ENCODE measurements at regions not wholly inside any gene's neighbourhood (a gene's known extent, or its start where the extent isn't known, plus 50 kb on each side); places are given as distances from the start of the nearest gene placed in this dataset.

DNA sequence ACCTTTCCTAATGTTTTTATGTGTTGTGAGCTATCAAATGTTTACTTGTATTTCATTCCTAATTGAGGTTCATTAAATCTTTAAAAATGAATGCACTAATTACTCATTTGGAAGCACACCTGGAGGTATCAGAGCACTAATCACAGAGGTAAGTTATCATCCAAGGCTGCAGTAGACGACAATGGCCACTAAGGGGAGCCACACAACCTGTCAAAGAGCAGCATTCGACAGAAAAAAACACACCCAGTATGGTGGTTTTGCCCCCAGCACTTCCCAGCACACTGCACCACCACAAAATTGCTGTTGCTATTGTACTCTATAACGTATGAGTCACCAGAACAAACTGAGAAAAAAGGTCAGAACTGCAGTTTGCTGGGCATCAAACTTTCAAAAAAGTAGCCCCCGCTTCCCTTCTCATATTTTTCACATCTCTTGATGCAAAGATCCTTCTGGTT is 205.9 kb upstream of the IGF1R start:
- Histone ChIP-seq H3K27me3 (replicated peaks; ENCODE audit: control insufficient read depth, insufficient read depth, low read length) (peaks cover 42% of the 10 kb centered on the region), H3K36me3 (ENCODE audit: control insufficient read depth, insufficient read depth, low read length, severe bottlenecking) (no peaks in the 10 kb centered on the region), H3K4me3 (ENCODE audit: low read length) (no peak overlapping the region), H3K4me1 (ENCODE audit: control insufficient read depth, insufficient read depth, low read length) (peaks cover 11% of the 10 kb centered on the region), H3K9ac (ENCODE audit: low read length) (no peak overlapping the region), H3K9me3 (ENCODE audit: control insufficient read depth, low read length) (no peaks in the 10 kb centered on the region)
- peak; percentile 91 for DNase-seq (ENCODE audit: low read depth)

DNA sequence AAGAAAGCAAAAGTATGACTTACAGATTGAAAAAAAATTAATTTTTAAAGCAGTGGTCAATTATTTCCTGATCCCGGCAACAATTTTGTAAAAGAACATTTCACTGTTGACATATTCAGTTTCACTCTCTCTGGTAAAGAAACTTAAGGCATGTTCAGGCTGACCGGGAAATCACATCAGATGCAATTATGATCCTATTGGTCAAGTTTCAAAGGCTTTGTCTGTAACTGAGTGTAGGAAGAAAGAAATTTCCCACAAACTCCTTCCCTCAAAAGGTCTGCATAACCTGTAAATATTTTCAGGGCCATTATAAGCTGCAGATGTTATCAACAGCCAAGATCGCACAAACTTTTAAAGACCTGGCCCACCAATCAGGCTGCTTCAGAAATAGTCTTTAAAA is 205.4 kb upstream of the IGF1R start:
- Histone ChIP-seq H3K36me3 (ENCODE audit: control insufficient read depth, insufficient read depth, low read length, severe bottlenecking) (no peaks in the 10 kb centered on the region), H3K27me3 (replicated peaks; ENCODE audit: control insufficient read depth, insufficient read depth, low read length) (peaks cover 37% of the 10 kb centered on the region), H3K9ac (ENCODE audit: low read length) (no peak overlapping the region), H3K4me1 (ENCODE audit: control insufficient read depth, insufficient read depth, low read length) (peaks cover 11% of the 10 kb centered on the region), H3K9me3 (ENCODE audit: control insufficient read depth, low read length) (peaks cover 1% of the 10 kb centered on the region), H3K4me3 (ENCODE audit: low read length) (no peak overlapping the region)
- DNase-seq (ENCODE audit: low read depth), result peak; percentile 51

DNA sequence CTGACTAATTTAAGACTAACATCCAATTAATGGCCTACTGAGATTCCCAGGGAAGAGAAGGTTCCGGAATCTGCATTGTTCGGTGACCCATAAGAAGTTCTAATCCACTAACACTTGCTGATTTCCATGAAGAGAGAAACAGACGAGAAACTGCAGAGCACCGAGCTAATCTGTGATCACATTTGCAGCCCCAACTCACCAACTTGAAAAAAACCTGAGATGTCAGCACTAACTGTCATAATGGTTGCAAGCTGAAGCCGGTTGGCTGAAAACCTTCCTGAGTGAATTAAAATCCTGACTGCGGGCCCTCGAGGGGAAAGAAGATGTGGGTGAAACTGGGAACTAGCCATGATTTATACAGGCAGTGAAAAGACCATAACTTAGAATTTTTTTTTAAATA is 204.8 kb upstream of the IGF1R start:
- H3K9me3 ChIP-seq (ENCODE audit: control insufficient read depth, low read length), result peaks cover 7% of the 10 kb centered on the region
- H3K4me3 ChIP-seq (ENCODE audit: low read length), result no peak overlapping the region
- no peaks in the 10 kb centered on the region for H3K36me3 ChIP-seq (ENCODE audit: control insufficient read depth, insufficient read depth, low read length, severe bottlenecking)
- peaks cover 36% of the 10 kb centered on the region for H3K27me3 ChIP-seq (replicated peaks; ENCODE audit: control insufficient read depth, insufficient read depth, low read length)
- peaks cover 11% of the 10 kb centered on the region for H3K4me1 ChIP-seq (ENCODE audit: control insufficient read depth, insufficient read depth, low read length)
- H3K9ac ChIP-seq (ENCODE audit: low read length), result no peak overlapping the region
- no peak for DNase-seq (ENCODE audit: low read depth)

- peaks cover 13% of the 10 kb centered on the region for H3K9me3 ChIP-seq (ENCODE audit: control insufficient read depth, low read length)
- H3K4me1 ChIP-seq (ENCODE audit: control insufficient read depth, insufficient read depth, low read length), result peaks cover 11% of the 10 kb centered on the region
- no peak overlapping the region for H3K9ac ChIP-seq (ENCODE audit: low read length)
- H3K36me3 ChIP-seq (ENCODE audit: control insufficient read depth, insufficient read depth, low read length, severe bottlenecking), result no peaks in the 10 kb centered on the region
- peaks cover 34% of the 10 kb centered on the region for H3K27me3 ChIP-seq (replicated peaks; ENCODE audit: control insufficient read depth, insufficient read depth, low read length)
- no peak for DNase-seq (ENCODE audit: low read depth)
- no peak overlapping the region for H3K4me3 ChIP-seq (ENCODE audit: low read length)
Measured at GRCh38 chr15:98444138-98444537, 204.2 kb upstream of the IGF1R start.

DNA sequence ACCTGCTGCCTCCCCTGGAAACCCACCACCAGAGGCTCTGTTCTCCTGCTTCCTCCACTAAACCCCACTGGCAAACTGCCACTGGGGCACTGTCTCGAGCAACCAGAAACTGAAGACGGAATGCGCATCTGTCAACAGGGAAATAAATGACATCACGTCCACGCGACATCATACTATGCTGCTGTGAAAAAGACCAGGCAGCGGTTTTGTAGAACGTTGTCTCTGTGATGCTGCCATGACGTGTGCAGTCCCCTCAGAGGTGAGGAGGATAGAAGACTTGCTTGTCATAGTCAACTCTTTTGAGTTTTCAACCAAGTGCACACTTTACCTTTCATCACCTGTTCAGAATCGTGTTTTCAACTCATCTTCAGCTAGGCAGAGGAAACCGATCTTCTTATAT is 203.0 kb upstream of the IGF1R start:
- Histone ChIP-seq H3K4me1 (ENCODE audit: control insufficient read depth, insufficient read depth, low read length) (peaks cover 11% of the 10 kb centered on the region), H3K27me3 (replicated peaks; ENCODE audit: control insufficient read depth, insufficient read depth, low read length) (peaks cover 29% of the 10 kb centered on the region), H3K9ac (ENCODE audit: low read length) (no peak overlapping the region), H3K9me3 (ENCODE audit: control insufficient read depth, low read length) (peaks cover 13% of the 10 kb centered on the region), H3K4me3 (ENCODE audit: low read length) (no peak overlapping the region), H3K36me3 (ENCODE audit: control insufficient read depth, insufficient read depth, low read length, severe bottlenecking) (no peaks in the 10 kb centered on the region)
- no peak for DNase-seq (ENCODE audit: low read depth)

DNA sequence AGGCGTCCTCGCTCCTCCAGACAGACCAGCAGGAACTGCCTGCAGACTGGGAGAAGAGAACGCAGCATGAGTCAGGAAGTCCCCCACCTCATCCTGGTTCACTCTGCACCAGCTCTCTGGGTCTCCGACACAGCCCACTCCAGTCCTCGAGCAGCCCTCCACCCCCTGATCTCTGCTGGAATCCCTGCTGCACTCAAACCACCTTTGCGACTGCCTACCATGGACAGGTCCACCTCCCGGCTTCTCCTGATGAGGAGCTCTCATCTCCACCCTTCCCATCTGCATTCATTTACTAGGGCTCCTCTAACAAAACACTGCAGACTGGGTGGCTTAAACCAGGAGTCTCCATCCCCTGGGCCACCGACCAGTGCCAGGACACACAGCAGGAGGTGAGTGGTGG is 202.3 kb upstream of the IGF1R start:
- H3K27me3 ChIP-seq (replicated peaks; ENCODE audit: control insufficient read depth, insufficient read depth, low read length), result peaks cover 31% of the 10 kb centered on the region
- no peaks in the 10 kb centered on the region for H3K36me3 ChIP-seq (ENCODE audit: control insufficient read depth, insufficient read depth, low read length, severe bottlenecking)
- no peak overlapping the region for H3K4me3 ChIP-seq (ENCODE audit: low read length)
- peaks cover 11% of the 10 kb centered on the region for H3K4me1 ChIP-seq (ENCODE audit: control insufficient read depth, insufficient read depth, low read length)
- DNase-seq (ENCODE audit: low read depth), result no peak
- peaks cover 13% of the 10 kb centered on the region for H3K9me3 ChIP-seq (ENCODE audit: control insufficient read depth, low read length)
- H3K9ac ChIP-seq (ENCODE audit: low read length), result no peak overlapping the region

DNA sequence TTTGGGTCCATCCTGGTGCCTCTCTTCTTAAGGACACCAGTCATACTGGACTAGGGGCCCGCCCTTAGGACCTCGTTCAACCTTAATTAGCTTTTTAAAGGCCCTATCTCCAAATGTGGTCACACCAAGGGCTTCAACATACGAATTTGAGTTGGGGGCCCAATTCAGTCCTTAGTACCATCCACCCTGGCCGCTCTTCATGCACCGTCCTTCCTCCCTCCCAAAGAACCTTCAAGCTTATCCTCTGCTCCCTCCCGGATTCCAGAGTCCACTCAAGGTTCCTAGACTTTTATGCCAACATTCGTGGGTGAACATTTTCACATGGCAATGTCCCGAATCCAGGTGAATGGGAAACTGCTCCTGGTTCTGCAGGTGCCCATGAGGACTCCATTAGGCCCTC is 201.3 kb upstream of the IGF1R start:
- DNase-seq (ENCODE audit: low read depth), result no peak
- Histone ChIP-seq H3K9me3 (ENCODE audit: control insufficient read depth, low read length) (peaks cover 13% of the 10 kb centered on the region), H3K9ac (ENCODE audit: low read length) (no peak overlapping the region), H3K4me1 (ENCODE audit: control insufficient read depth, insufficient read depth, low read length) (peaks cover 11% of the 10 kb centered on the region), H3K27me3 (replicated peaks; ENCODE audit: control insufficient read depth, insufficient read depth, low read length) (peaks cover 31% of the 10 kb centered on the region), H3K4me3 (ENCODE audit: low read length) (no peak overlapping the region), H3K36me3 (ENCODE audit: control insufficient read depth, insufficient read depth, low read length, severe bottlenecking) (no peaks in the 10 kb centered on the region)

GRCh38 chr15:98451236-98451635 is 197.1 kb upstream of the IGF1R start:
- no peak for DNase-seq (ENCODE audit: low read depth)
- Histone ChIP-seq H3K27me3 (replicated peaks; ENCODE audit: control insufficient read depth, insufficient read depth, low read length) (peaks cover 10% of the 10 kb centered on the region), H3K4me3 (ENCODE audit: low read length) (no peak overlapping the region), H3K36me3 (ENCODE audit: control insufficient read depth, insufficient read depth, low read length, severe bottlenecking) (no peaks in the 10 kb centered on the region), H3K9ac (ENCODE audit: low read length) (no peak overlapping the region), H3K4me1 (ENCODE audit: control insufficient read depth, insufficient read depth, low read length) (no peaks in the 10 kb centered on the region), H3K9me3 (ENCODE audit: control insufficient read depth, low read length) (peaks cover 13% of the 10 kb centered on the region)

GRCh38 chr15:98452238-98452637 is 196.1 kb upstream of the IGF1R start:
- H3K4me3 ChIP-seq (ENCODE audit: low read length), result no peak overlapping the region
- peaks cover 9% of the 10 kb centered on the region for H3K27me3 ChIP-seq (replicated peaks; ENCODE audit: control insufficient read depth, insufficient read depth, low read length)
- H3K36me3 ChIP-seq (ENCODE audit: control insufficient read depth, insufficient read depth, low read length, severe bottlenecking), result no peaks in the 10 kb centered on the region
- DNase-seq (ENCODE audit: low read depth), result no peak
- no peak overlapping the region for H3K9ac ChIP-seq (ENCODE audit: low read length)
- peaks cover 13% of the 10 kb centered on the region for H3K9me3 ChIP-seq (ENCODE audit: control insufficient read depth, low read length)
- H3K4me1 ChIP-seq (ENCODE audit: control insufficient read depth, insufficient read depth, low read length), result no peaks in the 10 kb centered on the region

DNA sequence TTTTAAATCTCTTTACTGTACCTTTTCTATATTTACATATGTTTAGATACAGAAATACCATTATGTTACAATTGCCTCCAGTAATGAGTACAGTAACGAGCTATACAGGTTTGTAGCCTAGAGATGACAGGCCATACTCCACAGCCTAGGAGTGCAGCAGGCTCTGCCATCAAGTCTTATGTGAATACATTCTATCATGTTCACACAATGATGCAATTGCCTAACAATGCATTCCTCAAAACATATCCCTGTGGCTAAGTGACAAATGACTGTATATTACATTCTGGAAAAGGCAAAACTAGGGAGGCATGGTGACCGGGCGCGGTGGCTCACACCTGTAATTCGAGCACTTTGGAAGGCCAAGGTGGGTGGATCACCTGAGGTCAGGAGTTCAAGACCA is 192.4 kb upstream of the IGF1R start:
- peak; percentile 11 for DNase-seq (ENCODE audit: low read depth)
- Histone ChIP-seq H3K9me3 (ENCODE audit: control insufficient read depth, low read length) (no peaks in the 10 kb centered on the region), H3K36me3 (ENCODE audit: control insufficient read depth, insufficient read depth, low read length, severe bottlenecking) (no peaks in the 10 kb centered on the region), H3K4me3 (ENCODE audit: low read length) (no peak overlapping the region), H3K27me3 (replicated peaks; ENCODE audit: control insufficient read depth, insufficient read depth, low read length) (no peaks in the 10 kb centered on the region), H3K9ac (ENCODE audit: low read length) (no peak overlapping the region), H3K4me1 (ENCODE audit: control insufficient read depth, insufficient read depth, low read length) (no peaks in the 10 kb centered on the region)

GRCh38 chr15:98476559-98476958 is 171.8 kb upstream of the IGF1R start:
- Histone ChIP-seq H3K9ac (ENCODE audit: low read length) (no peak overlapping the region), H3K27me3 (replicated peaks; ENCODE audit: control insufficient read depth, insufficient read depth, low read length) (no peaks in the 10 kb centered on the region), H3K36me3 (ENCODE audit: control insufficient read depth, insufficient read depth, low read length, severe bottlenecking) (no peaks in the 10 kb centered on the region), H3K9me3 (ENCODE audit: control insufficient read depth, low read length) (peaks cover 31% of the 10 kb centered on the region), H3K4me3 (ENCODE audit: low read length) (no peak overlapping the region), H3K4me1 (ENCODE audit: control insufficient read depth, insufficient read depth, low read length) (no peaks in the 10 kb centered on the region)
- DNase-seq (ENCODE audit: low read depth), result no peak

DNA sequence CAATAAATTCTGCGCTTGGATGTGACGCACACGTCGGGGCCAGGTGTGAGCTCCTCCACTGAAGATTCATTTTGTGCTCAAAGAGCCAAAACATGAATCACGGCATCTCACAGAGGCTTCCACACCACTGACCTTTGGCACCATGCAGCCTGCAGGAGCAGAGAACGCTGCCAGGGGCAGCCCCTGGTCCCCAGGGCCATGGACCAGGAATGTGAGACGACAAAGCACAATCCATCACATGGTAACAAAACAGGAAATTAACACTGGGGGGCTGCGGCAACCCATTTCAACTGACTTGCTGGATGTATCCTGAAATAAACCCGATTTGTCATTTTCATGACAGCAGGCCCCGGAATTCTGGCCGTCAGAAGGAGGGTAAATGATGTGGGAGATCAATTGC is 167.5 kb upstream of the IGF1R start:
- Histone ChIP-seq H3K9me3 (ENCODE audit: control insufficient read depth, low read length) (peaks cover 50% of the 10 kb centered on the region), H3K36me3 (ENCODE audit: control insufficient read depth, insufficient read depth, low read length, severe bottlenecking) (no peaks in the 10 kb centered on the region), H3K4me1 (ENCODE audit: control insufficient read depth, insufficient read depth, low read length) (no peaks in the 10 kb centered on the region), H3K4me3 (ENCODE audit: low read length) (no peak overlapping the region), H3K27me3 (replicated peaks; ENCODE audit: control insufficient read depth, insufficient read depth, low read length) (no peaks in the 10 kb centered on the region), H3K9ac (ENCODE audit: low read length) (no peak overlapping the region)
- DNase-seq (ENCODE audit: low read depth), result no peak
